ENCODE measurements at regions not wholly inside any gene's neighbourhood (a gene's known extent, or its start where the extent isn't known, plus 50 kb on each side); places are given as distances from the start of the nearest gene placed in this dataset.

DNA sequence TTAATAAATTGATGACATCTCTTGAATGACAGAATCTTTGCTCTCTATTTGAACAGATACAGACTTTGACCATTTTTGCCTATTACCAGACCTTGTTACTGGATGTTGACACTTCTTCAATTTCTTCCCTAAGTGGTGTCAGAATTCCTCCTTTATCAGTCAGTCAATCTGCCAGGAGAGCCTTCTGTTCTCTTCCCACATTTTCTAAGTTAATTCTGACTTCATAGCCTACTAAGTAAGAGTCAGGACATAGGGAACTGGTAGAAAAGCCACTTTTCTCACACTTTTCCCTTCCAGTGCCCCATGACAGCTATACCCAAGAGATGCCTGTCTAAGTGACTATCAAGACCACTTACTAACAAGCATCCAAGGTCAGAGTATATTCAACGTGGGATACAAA, 1187.5 kb upstream of the NXPH2 start:
- TF ChIP-seq TARDBP (IDR thresholded peaks at IDR 0.05) (no peak), SP1 (IDR thresholded peaks at IDR 0.05) (no peak), SUZ12 (IDR thresholded peaks at IDR 0.05) (no peak), ARNT (IDR thresholded peaks at IDR 0.05) (no peak), BHLHE40 (IDR thresholded peaks at IDR 0.05; ENCODE audit: borderline replicate concordance) (no peak), ZNF384 (IDR thresholded peaks at IDR 0.05) (no peak), FOXM1 (IDR thresholded peaks at IDR 0.05; ENCODE audit: borderline replicate concordance) (no peak)
- TF ChIP-seq, protein P1, sequence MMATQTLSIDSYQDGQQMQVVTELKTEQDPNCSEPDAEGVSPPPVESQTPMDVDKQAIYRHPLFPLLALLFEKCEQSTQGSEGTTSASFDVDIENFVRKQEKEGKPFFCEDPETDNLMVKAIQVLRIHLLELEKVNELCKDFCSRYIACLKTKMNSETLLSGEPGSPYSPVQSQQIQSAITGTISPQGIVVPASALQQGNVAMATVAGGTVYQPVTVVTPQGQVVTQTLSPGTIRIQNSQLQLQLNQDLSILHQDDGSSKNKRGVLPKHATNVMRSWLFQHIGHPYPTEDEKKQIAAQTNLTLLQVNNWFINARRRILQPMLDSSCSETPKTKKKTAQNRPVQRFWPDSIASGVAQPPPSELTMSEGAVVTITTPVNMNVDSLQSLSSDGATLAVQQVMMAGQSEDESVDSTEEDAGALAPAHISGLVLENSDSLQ (IDR thresholded peaks at IDR 0.05): no peak
